SK-MEL-5 (cell line): ENCODE measurements at regions not wholly inside any gene's neighbourhood (a gene's known extent, or its start where the extent isn't known, plus 50 kb on each side); places are given as distances from the start of the nearest gene placed in this dataset.

Experiments used
- DNase-seq: peaks from one replicate; pipeline ENCODE4 v3.0.0-alpha.2; 2016; ENCODE audit warnings: low read depth, low spot score
- in situ Hi-C: cut with HindIII; loops from 2 replicates; pipeline ENCODE4 v1.10.0; 2016; ENCODE audit warnings: low sequenced_read_pairs, high pct_unique_total_duplicates, low pct_unique_long_range_greater_than_20kb

DNA sequence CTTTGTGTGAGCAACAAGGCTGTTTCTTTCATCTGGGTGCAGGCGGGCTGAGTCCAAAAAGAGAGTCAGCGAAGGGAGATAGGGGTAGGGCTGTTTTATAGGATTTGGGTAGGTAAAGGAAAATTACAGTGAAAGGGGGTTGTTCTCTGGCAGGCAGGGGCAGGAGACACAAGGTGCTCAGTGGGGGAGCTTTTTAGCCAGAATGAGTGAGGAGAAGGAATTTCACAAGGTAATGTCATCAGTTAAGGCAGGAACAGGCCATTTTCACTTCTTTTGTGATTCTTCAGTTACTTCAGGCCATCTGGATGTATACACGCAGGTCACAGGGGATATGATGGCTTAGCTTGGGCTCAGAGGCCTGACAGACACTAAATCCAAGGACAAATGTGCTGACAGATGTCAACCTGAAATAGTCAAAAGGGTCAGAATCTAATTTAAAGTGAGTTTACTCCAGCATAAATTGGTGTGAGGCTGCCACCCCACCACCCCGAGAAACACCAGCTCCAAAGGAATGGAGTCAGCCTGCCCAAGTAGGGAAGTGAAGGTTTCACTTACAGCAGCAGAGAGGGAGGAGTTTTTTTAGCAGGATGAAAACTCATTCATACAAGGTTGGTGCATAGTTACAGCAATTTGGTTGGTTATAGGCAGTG, 560.0 kb upstream of the CDH4 start:
- no peak for DNase-seq
- in situ Hi-C loops, result no loop called here

DNA sequence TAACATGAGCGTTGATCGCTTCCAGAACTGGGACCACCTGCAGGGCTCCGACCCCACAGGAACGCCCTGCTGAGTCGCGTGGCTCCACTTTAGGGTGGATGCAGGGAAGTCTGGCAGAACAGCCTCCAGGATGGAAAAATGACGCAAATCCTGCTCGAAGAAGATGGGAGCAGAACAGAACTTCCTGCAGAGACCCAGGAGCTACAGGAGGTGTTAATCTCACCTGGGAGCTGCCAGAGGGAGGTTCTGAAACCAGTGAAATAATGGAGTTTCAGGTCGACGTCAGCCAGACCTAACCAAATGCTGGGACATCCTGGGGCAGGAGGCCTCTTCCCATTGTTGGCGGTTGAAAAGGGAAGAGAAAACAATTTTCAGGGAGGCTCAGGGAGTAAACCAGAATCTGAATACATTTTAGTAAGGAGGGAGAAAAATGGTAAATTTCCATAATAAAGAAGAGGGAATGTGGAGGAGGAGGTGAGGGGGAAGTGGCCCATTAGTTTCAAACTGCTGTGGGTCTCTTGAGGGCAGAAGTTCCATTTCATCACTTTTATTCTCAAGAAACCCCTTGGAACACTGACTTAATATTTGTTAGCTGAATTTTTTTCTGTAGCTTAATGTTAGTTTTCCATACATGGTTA, 558.4 kb upstream of the CDH4 start:
- no peak for DNase-seq
- in situ Hi-C loops, result no loop called here

DNA sequence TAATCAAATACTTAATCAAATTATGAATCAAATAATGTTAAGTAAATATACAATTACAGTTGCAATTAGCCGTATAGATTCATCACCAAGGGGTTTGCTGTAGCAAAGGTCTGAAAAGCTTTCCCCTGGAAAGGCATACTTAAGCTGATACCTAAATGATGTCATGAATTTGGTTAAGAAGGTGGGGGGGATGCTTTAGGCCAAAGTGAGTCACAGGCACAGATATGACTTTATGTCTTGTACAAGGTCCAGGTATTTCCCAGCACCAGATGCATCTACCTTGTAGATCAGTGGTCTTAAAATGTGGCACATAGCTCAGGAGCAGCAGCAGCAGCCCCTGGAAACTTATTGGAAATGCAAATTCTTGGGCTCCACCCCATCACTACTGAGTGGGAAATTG, 557.3 kb upstream of the CDH4 start:
- in situ Hi-C loops, result no loop called here
- no peak for DNase-seq

DNA sequence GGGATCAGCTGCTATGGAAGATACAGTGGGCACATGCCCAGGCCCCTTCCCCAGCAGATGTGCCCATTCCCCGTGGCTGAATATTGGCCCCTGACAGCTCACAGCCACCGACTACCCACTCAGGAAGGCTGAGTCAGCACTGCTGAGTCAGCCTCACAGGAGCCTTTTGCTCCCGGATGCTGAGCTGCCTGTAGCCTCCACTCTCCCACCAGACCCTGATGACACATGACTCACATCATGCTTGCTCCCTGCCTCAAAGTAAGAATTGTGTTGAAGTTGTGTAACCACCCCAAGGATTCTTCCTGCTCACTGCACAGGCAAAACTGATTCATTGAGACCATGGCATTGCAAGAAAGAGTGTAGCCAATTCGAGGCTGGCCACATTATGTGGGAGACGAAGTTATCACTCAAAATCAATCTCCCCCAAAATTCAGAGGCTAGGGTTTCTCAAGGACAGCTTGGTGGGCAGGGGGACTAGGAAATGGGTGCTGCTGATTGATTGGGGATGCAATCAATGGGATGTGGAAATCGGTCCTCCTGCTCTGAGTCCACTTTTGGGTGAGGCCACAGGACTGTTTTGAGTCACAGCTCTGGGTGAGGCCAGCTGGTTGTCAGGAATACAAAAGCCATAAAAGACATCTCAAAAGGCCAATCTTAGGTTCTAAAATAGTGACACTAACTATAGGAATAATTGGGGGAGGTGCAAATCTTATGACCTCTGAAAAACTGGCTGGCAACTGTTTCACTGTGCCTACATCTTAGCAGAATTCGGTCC, 556.6 kb upstream of the CDH4 start:
- in situ Hi-C loops, result no loop called here
- DNase-seq, result peak; percentile 47

GRCh38 chr20:60697252-60697651, 554.8 kb upstream of the CDH4 start:
- DNase-seq, result no peak
- in situ Hi-C loops, result no loop called here

GRCh38 chr20:60700728-60701127, 551.3 kb upstream of the CDH4 start:
- no peak for DNase-seq
- in situ Hi-C loops, result no loop called here

- no peak for DNase-seq
- in situ Hi-C loops, result no loop called here
Observed at GRCh38 chr20:60704147-60704546, 547.9 kb upstream of the CDH4 start.

DNA sequence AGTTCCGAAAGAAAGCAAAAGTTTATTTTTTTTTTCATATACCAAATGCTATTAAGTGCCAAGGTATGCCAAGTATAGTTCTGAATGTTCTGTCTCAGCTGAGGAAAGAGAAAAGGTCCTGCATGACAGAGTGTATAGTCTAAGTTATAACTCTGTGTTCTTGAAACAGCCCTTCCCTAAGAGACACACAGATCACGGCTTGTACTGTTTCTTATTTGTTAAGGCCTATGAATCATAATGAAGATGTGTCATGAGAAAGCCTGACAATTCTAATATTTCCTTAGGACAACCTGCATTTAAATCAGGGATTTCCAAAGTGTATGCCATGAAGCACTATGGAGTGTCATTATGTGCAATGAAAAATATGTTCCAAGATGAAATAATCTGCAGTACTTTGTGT, 538.7 kb upstream of the CDH4 start:
- no peak for DNase-seq
- in situ Hi-C loops, result no loop called here

DNA sequence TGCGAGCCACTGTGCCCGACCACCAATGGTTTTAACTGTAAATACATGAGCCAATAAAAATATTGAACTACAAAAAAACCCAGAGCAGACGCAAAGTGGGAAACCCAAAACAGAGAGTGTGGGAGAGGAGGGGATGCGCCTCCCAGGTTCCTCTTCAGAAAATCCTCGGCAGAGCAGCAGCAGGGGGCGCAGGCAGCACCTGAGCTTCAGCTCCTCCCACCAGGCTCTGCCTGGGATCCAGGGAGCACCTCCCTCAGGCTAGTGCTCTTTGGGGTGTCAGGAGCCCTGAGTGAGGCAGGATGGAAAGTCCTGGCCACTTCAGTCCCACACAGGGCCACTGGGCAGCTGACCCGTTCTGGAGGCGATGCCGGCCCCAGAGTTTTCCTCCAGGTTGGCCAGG, 536.9 kb upstream of the CDH4 start:
- in situ Hi-C loops, result no loop called here

DNA sequence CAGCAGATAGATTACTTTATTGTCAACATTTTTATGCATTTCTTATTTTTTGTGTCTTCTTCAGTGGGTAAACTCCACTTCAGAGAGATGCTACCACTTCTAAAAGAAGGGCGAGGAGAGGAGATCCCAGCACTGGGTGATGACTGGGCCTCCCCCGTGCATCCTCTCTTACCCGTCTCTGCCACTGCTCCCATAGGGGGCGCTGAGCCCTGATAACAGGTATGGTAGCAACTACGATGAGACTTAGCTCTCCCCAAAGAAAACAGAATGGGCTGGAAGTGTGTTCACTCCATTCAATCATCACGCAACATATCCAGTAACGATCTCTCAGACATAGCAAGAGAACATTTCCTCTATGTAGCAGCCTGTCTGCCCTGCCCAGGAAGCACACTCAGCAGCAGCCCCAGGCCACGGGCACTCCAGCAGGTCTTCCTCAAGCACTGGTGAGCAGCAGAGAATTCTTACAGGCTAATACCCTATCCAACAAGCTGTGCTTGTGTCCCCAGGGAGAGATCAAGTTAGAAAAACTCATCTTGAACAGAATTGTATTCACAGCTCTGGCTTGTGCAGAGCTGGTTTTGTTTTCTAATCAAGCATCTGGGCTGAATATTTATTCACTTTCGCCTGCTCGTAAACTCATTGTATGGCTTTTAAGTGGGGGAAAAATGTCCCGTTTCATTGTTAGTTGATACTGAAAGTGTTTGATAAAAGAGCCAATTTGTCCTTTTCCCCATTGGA, 533.1 kb upstream of the CDH4 start:
- peak; percentile 40 for DNase-seq
- in situ Hi-C loops, result no loop called here

More for the DNA sequence above, 536.9 kb upstream of the CDH4 start:
- DNase-seq, result peak; percentile 25

DNA sequence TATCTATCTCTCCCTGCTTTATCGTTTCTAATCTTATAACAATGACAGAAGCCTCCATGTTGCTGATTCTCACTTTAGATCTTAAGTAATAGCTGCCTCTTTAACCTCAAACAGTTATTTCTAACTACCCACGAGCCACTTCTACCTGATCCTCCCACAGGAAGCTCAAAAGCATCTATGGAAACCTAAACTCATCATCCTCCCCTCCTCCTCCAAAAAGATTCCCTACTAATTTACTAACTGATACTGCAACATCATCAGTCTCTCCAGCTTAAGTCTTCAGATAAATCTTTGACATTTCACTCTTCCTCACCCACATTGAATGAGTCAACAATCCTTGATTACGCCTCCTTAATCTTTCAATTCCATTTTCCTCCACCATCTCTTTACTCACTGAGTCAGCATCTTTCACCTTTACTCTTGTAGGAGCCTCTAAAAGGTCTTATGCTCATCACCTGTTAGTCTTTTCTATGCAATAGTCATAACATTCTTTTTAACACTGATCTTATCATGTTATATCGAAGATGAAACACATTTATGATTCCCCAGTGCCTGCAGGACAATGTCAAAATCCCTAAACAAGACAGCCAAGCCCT, 526.7 kb upstream of the CDH4 start:
- in situ Hi-C loops, result no loop called here
- DNase-seq, result no peak

DNA sequence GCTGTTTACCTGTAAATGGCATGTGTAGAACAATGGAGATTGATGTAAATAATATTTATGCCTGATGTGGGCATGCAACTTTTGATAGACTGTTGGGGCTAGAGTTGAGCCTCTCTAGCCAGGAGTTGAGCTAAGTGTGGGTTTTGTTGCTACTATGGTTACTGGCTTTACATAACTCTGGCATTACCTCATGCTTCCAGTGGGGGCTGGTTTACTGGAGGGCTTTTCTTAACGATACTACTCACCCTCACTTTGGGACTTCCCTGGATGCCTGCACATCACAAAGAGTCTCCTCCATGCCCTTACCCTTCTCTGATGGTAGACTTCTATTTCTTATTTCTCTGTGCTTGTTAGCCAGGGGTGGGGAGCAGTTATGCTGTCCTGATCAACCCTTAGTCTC, 524.6 kb upstream of the CDH4 start:
- in situ Hi-C loops, result no loop called here
- no peak for DNase-seq

DNA sequence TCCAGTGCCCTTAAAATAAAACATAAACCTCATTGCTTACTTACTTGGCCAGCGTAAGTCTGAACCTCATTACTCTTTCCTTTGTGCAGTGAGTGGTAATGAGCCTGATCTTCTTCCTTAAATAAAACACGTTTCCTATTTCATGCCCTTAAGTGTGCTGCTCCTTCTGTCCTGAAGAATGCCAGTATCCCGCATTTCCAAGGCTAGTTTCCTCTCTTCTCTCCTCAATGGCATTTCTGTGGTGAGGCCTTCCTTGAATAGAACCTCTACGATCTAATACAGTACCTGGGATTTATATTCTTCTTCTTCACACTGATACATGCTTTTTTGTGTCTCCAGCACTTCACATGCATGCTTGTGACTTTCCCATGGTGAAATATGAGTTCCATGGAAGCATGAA, 523.4 kb upstream of the CDH4 start:
- in situ Hi-C loops, result no loop called here
- no peak for DNase-seq

GRCh38 chr20:60729135-60729900, 522.7 kb upstream of the CDH4 start:
- DNase-seq, result no peak
- in situ Hi-C loops, result no loop called here

GRCh38 chr20:60732322-60732721, 519.7 kb upstream of the CDH4 start:
- in situ Hi-C loops, result no loop called here
- no peak for DNase-seq

DNA sequence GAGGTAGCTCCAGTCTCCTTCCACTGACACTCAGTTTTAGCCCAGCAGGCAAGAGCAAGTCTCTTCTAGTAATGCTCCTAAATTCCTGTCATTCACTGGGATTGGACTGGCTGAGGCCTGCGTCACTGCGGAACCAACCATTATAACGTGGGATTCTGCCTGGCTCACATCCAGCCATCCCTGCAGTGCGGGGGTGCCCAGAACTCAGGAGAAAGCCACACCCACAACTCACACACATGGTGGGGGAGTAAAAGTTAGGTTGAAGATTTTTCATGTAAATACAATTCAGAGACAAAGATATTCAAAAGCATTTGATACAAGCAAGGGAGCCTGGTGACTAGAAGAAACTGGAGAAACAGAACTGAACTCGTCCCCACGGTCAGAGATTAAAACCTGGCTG, 504.0 kb upstream of the CDH4 start:
- in situ Hi-C loops, result no loop called here
- DNase-seq, result no peak

DNA sequence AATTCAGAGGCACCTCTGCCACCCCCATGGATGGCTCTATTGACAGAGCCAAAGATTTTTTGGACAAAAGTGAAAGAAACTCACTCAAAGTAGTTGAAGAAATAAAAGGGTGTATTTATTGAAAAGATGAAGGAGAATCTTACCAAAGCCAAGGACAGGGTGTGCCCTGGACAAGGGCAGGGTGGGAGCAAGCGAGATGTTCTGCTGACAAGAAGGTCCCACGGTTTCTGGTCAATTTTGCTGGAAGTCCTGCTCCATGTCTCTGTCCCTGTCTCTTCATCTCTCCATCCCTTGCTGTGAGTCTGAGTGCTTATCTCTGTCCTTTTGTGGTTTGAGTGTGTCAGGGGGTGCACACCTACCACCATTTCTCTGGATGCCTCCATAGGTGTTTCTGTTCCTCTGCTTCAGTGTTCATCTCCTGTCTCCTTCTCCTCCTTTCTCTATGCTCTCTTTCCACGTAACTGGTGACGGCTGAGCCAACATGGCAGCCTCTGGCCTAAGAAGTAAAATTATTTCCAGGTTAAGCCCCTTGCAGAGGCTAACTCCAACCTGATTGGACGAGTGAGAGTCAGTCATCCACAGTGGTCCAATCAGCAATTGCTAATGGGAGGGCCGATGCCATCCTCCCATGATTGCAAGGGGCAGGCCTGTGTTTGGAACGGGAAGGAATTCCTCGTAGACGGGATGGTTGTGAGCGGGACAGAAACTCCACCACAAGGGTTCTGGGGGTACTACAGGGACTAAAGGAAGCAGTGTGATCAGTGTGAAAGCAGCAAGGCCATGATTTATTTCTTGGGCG, 502.1 kb upstream of the CDH4 start:
- peak; percentile 67 for DNase-seq
- in situ Hi-C loops, result no loop called here
